ENCODE measurements at regions not wholly inside any gene's neighbourhood (a gene's known extent, or its start where the extent isn't known, plus 50 kb on each side); places are given as distances from the start of the nearest gene placed in this dataset.
"Not testable (repeated sequence)": the region's sequence is repeated elsewhere in the genome, so short reads cannot be mapped to it uniquely, and the experiment has no call there.

- DNase-seq = no peak
Measured at GRCh38 chr18:1304392-1304992, 399.8 kb downstream of the ADCYAP1 start.

DNA sequence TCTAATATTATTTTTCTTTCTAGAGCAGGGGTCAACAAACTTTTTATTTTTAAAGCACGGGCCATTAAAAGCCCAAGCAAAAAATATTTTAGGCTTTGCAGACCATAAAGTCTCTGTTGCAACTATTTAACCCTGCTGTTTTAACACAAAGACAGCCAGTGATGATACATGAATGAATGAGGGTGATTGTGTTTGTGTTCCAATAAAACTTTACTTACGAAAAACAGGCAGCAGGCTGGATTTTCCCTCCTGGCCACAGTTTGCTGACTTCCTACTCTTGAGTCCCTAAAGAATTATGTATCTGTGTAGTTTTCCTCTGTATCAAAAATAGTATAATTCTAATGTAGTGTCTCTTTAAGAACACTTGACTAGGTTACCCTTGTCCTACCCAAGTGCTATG lies 402.0 kb downstream of the ADCYAP1 start:
- DNase-seq = no peak

DNA sequence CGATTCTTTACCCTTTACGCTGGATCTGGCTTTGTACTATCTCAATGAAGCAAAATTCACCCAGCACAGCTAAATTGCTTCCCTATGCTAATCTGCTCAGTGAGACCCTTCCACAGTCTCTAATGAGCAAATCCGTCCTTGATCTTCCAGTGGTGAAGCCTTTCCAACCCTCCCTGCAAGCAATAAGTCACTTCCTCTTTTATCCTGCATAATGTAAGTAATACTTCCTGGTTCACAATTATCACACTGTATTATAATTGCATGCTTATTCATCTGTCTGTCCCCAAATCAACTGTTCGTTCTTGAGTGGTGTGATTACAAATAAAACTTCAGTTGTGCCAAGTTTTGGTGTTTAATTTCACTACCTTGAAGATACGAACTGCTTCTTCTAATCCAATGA lies 404.0 kb downstream of the ADCYAP1 start:
- DNase-seq = no peak

- no peak for DNase-seq
Measured at GRCh38 chr18:1311376-1311775, 406.7 kb downstream of the ADCYAP1 start.

GRCh38 chr18:1335345-1335744 lies 430.7 kb downstream of the ADCYAP1 start:
- not testable (repeated sequence) for DNase-seq

DNA sequence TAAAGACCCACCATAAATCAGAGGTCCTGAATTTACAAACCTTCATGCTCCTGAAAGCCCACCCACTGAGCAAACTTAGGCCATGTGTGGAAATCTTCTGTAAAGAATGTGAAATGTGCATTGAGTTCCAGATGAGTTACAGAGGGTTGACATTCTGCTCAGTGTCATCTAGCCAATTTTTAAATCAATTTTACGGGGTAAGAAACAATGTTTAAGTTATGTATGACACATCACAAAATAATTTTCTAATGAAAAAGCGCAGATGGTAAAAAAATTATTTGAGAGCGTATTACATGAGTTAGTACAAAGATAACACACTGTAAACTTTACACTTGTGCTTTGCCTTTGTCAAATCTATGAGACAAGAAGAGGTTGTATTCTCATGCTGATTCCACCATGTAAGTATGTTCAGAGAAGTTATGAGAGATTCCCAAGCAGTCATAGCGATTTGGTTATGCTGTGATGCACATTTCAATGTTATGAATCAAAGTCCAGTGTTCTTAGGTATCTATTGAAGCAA lies 446.3 kb downstream of the ADCYAP1 start:
- DNase-seq = peak; percentile 14

DNA sequence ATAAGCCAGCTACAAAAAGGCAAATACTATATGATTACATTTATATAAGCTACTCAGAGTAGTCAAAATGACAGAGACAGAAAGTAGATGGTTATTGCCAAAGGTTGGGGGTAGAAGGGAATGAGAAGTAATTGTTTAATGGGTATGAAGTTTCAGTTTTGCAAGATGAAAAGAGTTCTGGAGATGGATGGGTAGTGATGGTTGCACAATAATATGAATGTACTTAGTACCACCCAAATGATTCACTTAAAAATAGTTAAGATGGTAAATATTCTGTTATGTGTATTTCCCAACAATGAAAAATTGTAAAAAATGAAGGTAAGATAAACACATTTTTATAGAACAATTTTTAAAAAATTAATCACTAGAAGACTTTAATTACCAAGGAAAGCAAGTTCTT lies 448.4 kb downstream of the ADCYAP1 start:
- no peak for DNase-seq

GRCh38 chr18:1357724-1358123 lies 453.1 kb downstream of the ADCYAP1 start:
- no peak for DNase-seq

- no peak for DNase-seq
Measured at GRCh38 chr18:1361936-1362335, 457.3 kb downstream of the ADCYAP1 start.

- no peak for DNase-seq
Measured at GRCh38 chr18:1370552-1370951, 465.9 kb downstream of the ADCYAP1 start.

- no peak for DNase-seq
Measured at GRCh38 chr18:1371724-1372123, 467.1 kb downstream of the ADCYAP1 start.

GRCh38 chr18:1383465-1383864 lies 478.8 kb downstream of the ADCYAP1 start:
- DNase-seq = no peak

DNA sequence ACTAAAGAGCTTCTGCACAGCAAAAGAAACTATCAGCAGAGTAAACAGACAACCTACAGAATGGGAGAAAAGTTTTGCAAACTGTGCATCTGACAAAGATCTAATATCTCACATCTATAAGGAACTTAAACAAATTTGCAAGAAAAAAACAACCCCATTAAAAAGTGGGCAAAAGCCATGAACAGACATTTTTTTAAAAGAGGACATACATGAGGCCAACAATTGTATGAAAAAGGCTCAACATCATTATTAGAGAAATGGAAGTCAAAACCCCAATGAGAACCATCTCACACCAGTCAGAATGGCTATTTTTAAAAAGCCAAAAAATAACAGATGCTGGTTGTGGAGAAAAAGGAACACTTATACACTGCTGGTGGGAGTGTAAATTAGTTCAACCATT lies 483.8 kb downstream of the ADCYAP1 start:
- not testable (repeated sequence) for DNase-seq

- DNase-seq = no peak
Measured at GRCh38 chr18:1392046-1392445, 487.4 kb downstream of the ADCYAP1 start.

DNA sequence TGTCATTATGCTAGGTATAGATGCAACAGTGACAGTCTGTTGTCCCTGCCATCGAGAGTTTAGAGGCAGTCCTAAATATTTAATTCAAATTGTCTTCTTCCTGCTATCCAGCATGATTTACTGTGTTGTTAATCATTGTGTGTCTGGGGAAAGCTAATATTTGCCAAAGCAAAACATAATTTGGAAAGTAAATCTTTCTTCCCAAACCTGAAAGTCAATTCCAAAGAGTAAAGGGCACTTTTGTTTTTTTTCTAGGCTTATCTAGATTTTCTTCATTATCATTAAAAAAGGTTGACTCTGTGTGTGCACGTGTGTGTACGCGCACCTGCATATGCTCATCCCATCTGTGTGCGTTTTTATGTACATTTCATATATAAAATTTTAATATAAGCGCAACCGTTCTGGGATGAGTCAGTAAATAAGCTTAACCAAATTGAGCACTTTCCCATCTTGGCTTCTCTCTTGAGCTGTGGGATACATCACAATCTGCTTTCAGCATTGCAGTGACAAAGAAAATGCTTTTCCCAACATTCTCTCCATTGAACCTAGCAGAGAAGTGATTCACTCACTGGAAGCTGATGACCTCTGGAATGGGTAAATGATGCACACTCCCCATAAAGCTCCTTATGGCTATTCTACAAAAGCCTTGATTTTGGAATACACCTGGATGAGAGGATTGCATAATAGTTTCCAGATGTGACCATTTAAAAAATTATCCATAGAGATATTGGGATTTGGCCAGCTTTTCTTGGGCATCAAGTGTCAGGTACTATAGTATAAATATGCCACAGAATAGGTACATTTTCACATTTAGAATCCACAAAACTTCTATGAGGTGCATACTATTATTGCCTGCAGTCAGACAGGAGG lies 488.4 kb downstream of the ADCYAP1 start:
- no peak for DNase-seq

- DNase-seq = no peak
Measured at GRCh38 chr18:1393929-1394328, 489.3 kb downstream of the ADCYAP1 start.

DNA sequence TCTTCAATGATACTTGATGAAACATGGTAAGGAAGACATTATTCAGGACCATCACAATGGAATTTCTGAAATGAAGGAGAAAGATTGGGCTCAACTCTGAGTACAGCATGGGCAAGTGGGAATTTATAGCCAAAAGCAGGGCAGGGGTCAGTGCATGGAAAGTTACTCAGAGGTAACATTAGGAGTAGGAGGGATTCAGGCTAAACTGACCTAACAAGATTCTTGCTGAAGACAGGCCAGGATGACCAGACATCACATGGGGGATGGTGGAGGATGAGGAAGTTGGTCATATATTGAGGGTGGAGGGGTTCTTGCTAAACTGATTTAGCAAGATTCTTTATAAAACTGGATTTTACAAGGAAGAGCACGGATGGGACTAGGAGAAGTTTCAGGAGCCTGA lies 489.8 kb downstream of the ADCYAP1 start:
- DNase-seq = no peak

DNA sequence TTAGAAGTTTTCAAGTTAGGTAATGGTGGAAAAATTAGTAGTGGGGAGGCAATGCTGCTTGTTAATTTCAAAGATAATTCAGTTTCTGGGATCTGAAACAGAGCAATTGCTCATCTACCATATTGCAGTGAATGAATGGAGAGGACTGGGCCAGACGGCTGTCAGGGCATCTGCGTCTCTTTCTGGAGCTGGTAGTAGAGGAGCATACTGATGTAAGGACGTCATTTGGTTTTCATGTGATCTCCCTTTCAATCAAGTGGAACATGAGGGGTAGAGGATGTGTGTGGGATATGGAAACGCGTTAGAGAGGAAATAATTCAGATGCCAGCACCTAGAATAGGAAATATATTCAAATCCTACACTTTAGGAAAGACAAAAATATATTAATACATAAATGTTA lies 490.3 kb downstream of the ADCYAP1 start:
- no peak for DNase-seq

- DNase-seq = no peak
Measured at GRCh38 chr18:1408376-1408775, 503.7 kb downstream of the ADCYAP1 start.

- peak; percentile 41 for DNase-seq
Measured at GRCh38 chr18:1412655-1413322, 508.1 kb downstream of the ADCYAP1 start.

DNA sequence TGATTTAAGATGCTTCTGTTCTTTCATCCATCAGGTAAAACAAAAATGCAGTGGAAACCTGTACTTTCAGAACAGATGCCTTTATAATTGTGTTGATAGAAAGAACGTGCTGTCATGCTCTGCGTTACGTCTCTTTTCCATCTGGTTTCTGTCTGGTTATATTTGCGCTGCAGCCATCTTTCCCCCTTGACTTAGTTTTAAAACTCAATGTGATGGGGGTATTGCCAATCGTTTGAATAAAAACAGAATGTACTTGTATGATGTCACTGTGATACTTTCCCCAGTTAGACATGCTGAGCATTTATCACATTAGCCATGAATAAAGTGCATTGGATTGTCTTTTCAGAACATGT lies 508.6 kb downstream of the ADCYAP1 start:
- no peak for DNase-seq

GRCh38 chr18:1416074-1416473 lies 511.4 kb downstream of the ADCYAP1 start:
- DNase-seq = no peak

- no peak for DNase-seq
Measured at GRCh38 chr18:1421502-1421901, 516.8 kb downstream of the ADCYAP1 start.

DNA sequence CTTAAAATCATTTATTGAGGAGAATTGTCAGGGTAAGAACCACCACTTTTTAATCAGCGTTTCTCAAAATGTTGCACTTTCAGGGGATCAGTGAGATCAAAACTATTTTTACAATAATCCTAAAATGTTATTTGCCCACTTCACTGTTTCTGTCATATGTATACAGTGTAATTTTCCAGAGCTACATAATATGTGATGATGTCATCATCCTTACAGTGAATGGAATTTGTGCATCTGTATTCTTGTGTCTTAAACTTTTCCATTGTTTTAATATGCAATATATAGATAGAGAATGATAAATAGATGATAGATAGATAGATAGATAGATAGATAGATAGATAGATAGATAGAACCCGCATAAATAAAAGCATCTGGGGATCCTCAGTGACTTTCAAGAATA lies 518.0 kb downstream of the ADCYAP1 start:
- no peak for DNase-seq
